Esophagus squamous epithelium (tissue), 4 donors: ENCODE measurements at regions not wholly inside any gene's neighbourhood (a gene's known extent, or its start where the extent isn't known, plus 50 kb on each side); places are given as distances from the start of the nearest gene placed in this dataset.

Source experiments
- CTCF ChIP-seq, 6 experiments: fragments of 450-650 bp in 4 of 6; fragments of 200-600 bp in 2 of 6; sonication (generic) in 2 of 6; IDR thresholded peaks; one replicate each; pipeline ENCODE4 v1.5.1; 2016 to 2019; ENCODE audit warnings: antibody characterized with exemption in 6 of 6, mild to moderate bottlenecking in 4 of 6, moderate library complexity in 4 of 6
- POLR2A ChIP-seq, 4 donors: fragments of 450-650 bp; IDR thresholded peaks; one replicate each; pipeline ENCODE4 v1.6.1; 2017; ENCODE audit warnings: antibody characterized with exemption in 4 of 4, mild to moderate bottlenecking in 4 of 4, moderate library complexity in 3 of 4

GRCh38 chr4:187865914-187866313 is 129.7 kb upstream of the ZFP42 start:
- TF ChIP-seq CTCF (IDR thresholded peaks at IDR 0.05) = no peak
- no peak for TF ChIP-seq POLR2A (IDR thresholded peaks at IDR 0.05)
